ENCODE measurements at regions not wholly inside any gene's neighbourhood (a gene's known extent, or its start where the extent isn't known, plus 50 kb on each side); places are given as distances from the start of the nearest gene placed in this dataset.

GRCh38 chr1:233512538-233512937, 101.4 kb upstream of the KCNK1 start:
- TF ChIP-seq CTCF (IDR thresholded peaks at IDR 0.05 in 2 of 3, conservative IDR thresholded peaks at IDR 0.05 in 1 of 3; ENCODE audit: borderline replicate concordance in 1 of 3, insufficient read depth in 1 of 3, low read depth in 2 of 3, low read length in 2 of 3) (no peak), TCF7L2 (IDR thresholded peaks at IDR 0.05; ENCODE audit: borderline replicate concordance, extremely low read depth, insufficient read depth, insufficient read length) (no peak), POLR2A (IDR thresholded peaks at IDR 0.05; ENCODE audit: borderline replicate concordance, extremely low read depth, insufficient read depth, insufficient read length) (no peak)
